Colonic mucosa (tissue), 4 donors: ENCODE measurements at regions not wholly inside any gene's neighbourhood (a gene's known extent, or its start where the extent isn't known, plus 50 kb on each side); places are given as distances from the start of the nearest gene placed in this dataset.

Source experiments
- DNase-seq: peaks from one replicate; pipeline ENCODE4 v3.0.0-alpha.2; 2020
- H3K27ac ChIP-seq: fragments of 200-600 bp; one replicate; pipeline ENCODE4 v1.8.0; 2021
- H3K27me3 ChIP-seq: fragments of 200-600 bp; one replicate; pipeline ENCODE4 v1.8.0; 2021
- H3K36me3 ChIP-seq: fragments of 200-600 bp; one replicate; pipeline ENCODE4 v1.8.0; 2021
- H3K4me1 ChIP-seq: fragments of 200-600 bp; one replicate; pipeline ENCODE4 v1.8.0; 2021; ENCODE audit warnings: mild to moderate bottlenecking
- H3K4me3 ChIP-seq: fragments of 200-600 bp; one replicate; pipeline ENCODE4 v1.8.0; 2021
- H3K9ac ChIP-seq, 2 donors: one replicate each; pipeline ENCODE4 v1.7.0; 2013; ENCODE audit warnings: control low read depth in 2 of 2, low read depth in 2 of 2, low read length in 2 of 2
- H3K9me3 ChIP-seq: fragments of 200-600 bp; one replicate; pipeline ENCODE4 v1.8.0; 2021
- CTCF ChIP-seq: fragments of 200-600 bp; IDR thresholded peaks from one replicate; pipeline ENCODE4 v1.8.0; 2022; ENCODE audit warnings: antibody characterized with exemption, mild to moderate bottlenecking
- intact Hi-C: fragments of 100-400 bp; cut with DNase I; formaldehyde crosslinking; loops from one replicate; pipeline ENCODE4 v1.14.1; 2022
- donor health status: healthy.
- donor health status: DM: no; HTN: no; CAD: no.
- donor health status: DM: no; HTN: no; CAD: no.

- TF ChIP-seq CTCF, result no peak
- DNase-seq, result no peak
- H3K4me3 ChIP-seq, result no peak overlapping the region
- no peaks in the 10 kb centered on the region for H3K4me1 ChIP-seq
- H3K27me3 ChIP-seq, result no peaks in the 10 kb centered on the region
- no peaks in the 10 kb centered on the region for H3K9me3 ChIP-seq
- H3K36me3 ChIP-seq, result no peaks in the 10 kb centered on the region
- no peak overlapping the region for H3K27ac ChIP-seq
- no peak overlapping the region for H3K9ac ChIP-seq
- intact Hi-C loops, result no loop called here
Observed at GRCh38 chr7:16137944-16138343, 283.4 kb downstream of the CRPPA start.

- H3K27ac ChIP-seq, result no peak overlapping the region
- intact Hi-C loops, result no loop called here
- H3K9me3 ChIP-seq, result no peaks in the 10 kb centered on the region
- H3K36me3 ChIP-seq, result no peaks in the 10 kb centered on the region
- TF ChIP-seq CTCF, result no peak
- DNase-seq, result no peak
- H3K27me3 ChIP-seq, result no peaks in the 10 kb centered on the region
- no peak overlapping the region for H3K4me3 ChIP-seq
- no peak overlapping the region for H3K9ac ChIP-seq
- no peaks in the 10 kb centered on the region for H3K4me1 ChIP-seq
Observed at GRCh38 chr7:16136896-16137295, 284.4 kb downstream of the CRPPA start.

- Histone ChIP-seq H3K9me3 (no peaks in the 10 kb centered on the region), H3K4me3 (no peak overlapping the region), H3K27me3 (no peaks in the 10 kb centered on the region), H3K27ac (no peak overlapping the region), H3K36me3 (no peaks in the 10 kb centered on the region), H3K4me1 (no peaks in the 10 kb centered on the region), H3K9ac (no peak overlapping the region)
- no peak for DNase-seq
- intact Hi-C loops, result no loop called here
- TF ChIP-seq CTCF, result no peak
Observed at GRCh38 chr7:16135658-16136057, 285.7 kb downstream of the CRPPA start.

- DNase-seq, result no peak
- Histone ChIP-seq H3K36me3 (no peaks in the 10 kb centered on the region), H3K27ac (no peak overlapping the region), H3K27me3 (no peaks in the 10 kb centered on the region), H3K9me3 (no peaks in the 10 kb centered on the region), H3K4me1 (no peaks in the 10 kb centered on the region), H3K4me3 (no peak overlapping the region), H3K9ac (no peak overlapping the region)
- no peak for TF ChIP-seq CTCF
- intact Hi-C loops, result no loop called here
Observed at GRCh38 chr7:16130111-16131110, 290.9 kb downstream of the CRPPA start.

GRCh38 chr7:16129431-16130110, 291.8 kb downstream of the CRPPA start:
- DNase-seq, result no peak
- Histone ChIP-seq H3K27me3 (no peaks in the 10 kb centered on the region), H3K4me3 (no peak overlapping the region), H3K9me3 (no peaks in the 10 kb centered on the region), H3K4me1 (no peaks in the 10 kb centered on the region), H3K36me3 (no peaks in the 10 kb centered on the region), H3K27ac (no peak overlapping the region), H3K9ac (no peak overlapping the region)
- intact Hi-C loops, result no loop called here
- no peak for TF ChIP-seq CTCF
